ENCODE measurements at regions not wholly inside any gene's neighbourhood (a gene's known extent, or its start where the extent isn't known, plus 50 kb on each side); places are given as distances from the start of the nearest gene placed in this dataset.

DNA sequence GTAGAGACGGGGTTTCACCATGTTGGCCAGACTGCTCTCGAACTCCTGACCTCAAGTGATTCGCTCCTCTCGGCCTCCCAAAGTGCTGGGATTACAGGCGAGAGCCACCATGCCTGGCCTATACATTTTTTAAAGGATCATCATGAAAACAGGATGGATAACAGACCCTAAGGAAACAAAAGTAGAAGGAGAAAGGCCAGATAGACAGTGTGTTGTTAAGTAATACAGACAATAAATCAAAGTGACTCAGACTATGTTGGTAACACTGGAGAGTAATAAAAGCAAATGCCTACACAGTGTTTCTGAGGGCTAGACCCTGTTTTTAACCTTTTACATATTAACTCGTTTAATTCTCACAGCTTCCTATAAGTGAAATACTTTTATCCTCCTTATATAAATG, 133.8 kb upstream of the MCTP2 start:
- Histone ChIP-seq H3K4me2 (ENCODE audit: low read length) (no peak overlapping the region), H3K23ac (ENCODE audit: low read length) (no peak overlapping the region), H3K79me1 (ENCODE audit: low read length) (no peaks in the 10 kb centered on the region), H3K18ac (ENCODE audit: low read length) (no peak overlapping the region), H4K8ac (ENCODE audit: low read depth, low read length) (no peak overlapping the region), H3K4me3 (ENCODE audit: low read depth, low read length) (no peak overlapping the region), H2BK120ac (ENCODE audit: insufficient read depth, low read length, poor library complexity) (no peak overlapping the region), H2BK12ac (ENCODE audit: low read length) (no peak overlapping the region), H2AFZ (ENCODE audit: insufficient read depth, low read length, poor library complexity) (no peak overlapping the region), H4K12ac (ENCODE audit: low read depth, low read length) (no peak overlapping the region), H3K14ac (ENCODE audit: low read length) (no peak overlapping the region), H2BK5ac (ENCODE audit: low read depth, low read length, poor library complexity) (no peak overlapping the region), H4K91ac (ENCODE audit: low read depth, low read length) (no peak overlapping the region), H3K4me1 (ENCODE audit: control insufficient read depth in 1 of 2, insufficient read depth in 2 of 2, low read length in 2 of 2) (no peaks in the 10 kb centered on the region), H2AK5ac (ENCODE audit: low read length) (no peak overlapping the region), H3K9ac (ENCODE audit: low read length) (no peak overlapping the region), H3K27me3 (ENCODE audit: insufficient read depth, low read length) (no peaks in the 10 kb centered on the region), H3K4ac (ENCODE audit: low read depth, low read length) (no peak overlapping the region), H3K9me3 (ENCODE audit: insufficient read depth, low read depth, low read length) (no peaks in the 10 kb centered on the region), H3K27ac (ENCODE audit: low read depth, low read length) (no peak overlapping the region), H3K79me2 (ENCODE audit: control insufficient read depth, insufficient read depth, low read length, poor library complexity) (no peaks in the 10 kb centered on the region), H3K36me3 (ENCODE audit: control insufficient read depth in 1 of 2, insufficient read depth in 2 of 2, low read length in 2 of 2) (no peaks in the 10 kb centered on the region)
- no CpG with 5 or more reads among the region's 6 CpGs for WGBS (ENCODE audit: extremely low coverage, insufficient coverage, insufficient read length)
- no peak for DNase-seq

DNA sequence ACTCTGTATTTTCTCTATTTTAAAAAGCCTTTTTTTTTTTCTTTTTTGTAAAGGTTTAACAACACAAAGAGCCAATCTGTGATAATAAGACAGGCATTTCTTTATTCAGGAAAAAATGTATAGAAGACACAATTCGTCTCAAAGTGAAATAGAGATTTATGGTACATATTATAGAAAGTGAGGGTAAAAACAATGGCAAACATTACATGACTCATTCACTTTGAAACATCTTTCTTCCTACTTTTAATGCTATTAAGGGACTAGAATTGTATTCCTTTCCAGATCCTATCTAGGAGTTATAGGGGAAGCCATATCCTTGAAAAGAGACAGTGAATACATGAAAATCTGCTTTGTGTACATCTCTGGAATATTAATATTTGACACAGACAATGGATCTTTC, 137.1 kb upstream of the MCTP2 start:
- Histone ChIP-seq H2BK120ac (ENCODE audit: insufficient read depth, low read length, poor library complexity) (no peak overlapping the region), H3K18ac (ENCODE audit: low read length) (no peak overlapping the region), H4K12ac (ENCODE audit: low read depth, low read length) (no peak overlapping the region), H2BK5ac (ENCODE audit: low read depth, low read length, poor library complexity) (no peak overlapping the region), H3K4me3 (ENCODE audit: low read depth, low read length) (no peak overlapping the region), H2BK12ac (ENCODE audit: low read length) (no peak overlapping the region), H2AFZ (ENCODE audit: insufficient read depth, low read length, poor library complexity) (no peak overlapping the region), H4K91ac (ENCODE audit: low read depth, low read length) (no peak overlapping the region), H3K4me2 (ENCODE audit: low read length) (no peak overlapping the region), H3K79me1 (ENCODE audit: low read length) (no peaks in the 10 kb centered on the region), H3K23ac (ENCODE audit: low read length) (no peak overlapping the region), H2AK5ac (ENCODE audit: low read length) (no peak overlapping the region), H3K9ac (ENCODE audit: low read length) (no peak overlapping the region), H3K27me3 (ENCODE audit: insufficient read depth, low read length) (no peaks in the 10 kb centered on the region), H3K36me3 (ENCODE audit: control insufficient read depth in 1 of 2, insufficient read depth in 2 of 2, low read length in 2 of 2) (no peaks in the 10 kb centered on the region), H3K9me3 (ENCODE audit: insufficient read depth, low read depth, low read length) (no peaks in the 10 kb centered on the region), H3K27ac (ENCODE audit: low read depth, low read length) (no peak overlapping the region), H3K4me1 (ENCODE audit: control insufficient read depth in 1 of 2, insufficient read depth in 2 of 2, low read length in 2 of 2) (no peaks in the 10 kb centered on the region), H3K14ac (ENCODE audit: low read length) (no peak overlapping the region), H3K4ac (ENCODE audit: low read depth, low read length) (no peak overlapping the region), H3K79me2 (ENCODE audit: control insufficient read depth, insufficient read depth, low read length, poor library complexity) (no peaks in the 10 kb centered on the region), H4K8ac (ENCODE audit: low read depth, low read length) (no peak overlapping the region)
- DNase-seq = no peak
- WGBS (ENCODE audit: extremely low coverage, insufficient coverage, insufficient read length) = no CpG with 5 or more reads among the region's 1 CpG

DNA sequence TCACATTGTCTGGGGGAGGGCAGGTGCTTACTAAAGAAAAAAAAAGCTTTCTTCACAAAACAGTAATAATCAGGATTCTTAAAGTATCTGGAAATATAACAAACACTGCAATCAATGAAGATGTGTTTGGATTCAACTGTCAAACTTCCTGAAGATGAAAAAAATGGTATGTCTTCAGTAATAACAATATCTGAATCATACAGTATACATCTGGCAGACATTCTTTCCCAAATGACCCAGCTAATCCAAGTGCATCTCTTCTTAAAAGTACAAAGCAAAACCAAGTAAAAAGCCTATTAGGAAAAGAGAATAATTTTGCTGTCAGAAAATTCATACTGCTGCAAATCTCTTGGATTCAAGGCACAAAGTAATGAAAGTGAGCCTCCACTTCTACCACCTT, 145.0 kb upstream of the MCTP2 start:
- no peak for DNase-seq
- Histone ChIP-seq H4K12ac (ENCODE audit: low read depth, low read length) (no peak overlapping the region), H3K27me3 (ENCODE audit: insufficient read depth, low read length) (no peaks in the 10 kb centered on the region), H2BK12ac (ENCODE audit: low read length) (no peak overlapping the region), H3K23ac (ENCODE audit: low read length) (no peak overlapping the region), H4K8ac (ENCODE audit: low read depth, low read length) (no peak overlapping the region), H2BK5ac (ENCODE audit: low read depth, low read length, poor library complexity) (no peak overlapping the region), H3K14ac (ENCODE audit: low read length) (no peak overlapping the region), H3K4ac (ENCODE audit: low read depth, low read length) (no peak overlapping the region), H3K36me3 (ENCODE audit: control insufficient read depth in 1 of 2, insufficient read depth in 2 of 2, low read length in 2 of 2) (no peaks in the 10 kb centered on the region), H4K91ac (ENCODE audit: low read depth, low read length) (no peak overlapping the region), H3K79me1 (ENCODE audit: low read length) (no peaks in the 10 kb centered on the region), H2AK5ac (ENCODE audit: low read length) (no peak overlapping the region), H3K9me3 (ENCODE audit: insufficient read depth, low read depth, low read length) (peaks cover 2% of the 10 kb centered on the region), H3K27ac (ENCODE audit: low read depth, low read length) (no peak overlapping the region), H3K9ac (ENCODE audit: low read length) (no peak overlapping the region), H2BK120ac (ENCODE audit: insufficient read depth, low read length, poor library complexity) (no peak overlapping the region), H3K18ac (ENCODE audit: low read length) (no peak overlapping the region), H3K4me1 (ENCODE audit: control insufficient read depth in 1 of 2, insufficient read depth in 2 of 2, low read length in 2 of 2) (no peaks in the 10 kb centered on the region), H3K4me2 (ENCODE audit: low read length) (no peak overlapping the region), H3K4me3 (ENCODE audit: low read depth, low read length) (no peak overlapping the region), H3K79me2 (ENCODE audit: control insufficient read depth, insufficient read depth, low read length, poor library complexity) (no peaks in the 10 kb centered on the region), H2AFZ (ENCODE audit: insufficient read depth, low read length, poor library complexity) (no peak overlapping the region)

DNA sequence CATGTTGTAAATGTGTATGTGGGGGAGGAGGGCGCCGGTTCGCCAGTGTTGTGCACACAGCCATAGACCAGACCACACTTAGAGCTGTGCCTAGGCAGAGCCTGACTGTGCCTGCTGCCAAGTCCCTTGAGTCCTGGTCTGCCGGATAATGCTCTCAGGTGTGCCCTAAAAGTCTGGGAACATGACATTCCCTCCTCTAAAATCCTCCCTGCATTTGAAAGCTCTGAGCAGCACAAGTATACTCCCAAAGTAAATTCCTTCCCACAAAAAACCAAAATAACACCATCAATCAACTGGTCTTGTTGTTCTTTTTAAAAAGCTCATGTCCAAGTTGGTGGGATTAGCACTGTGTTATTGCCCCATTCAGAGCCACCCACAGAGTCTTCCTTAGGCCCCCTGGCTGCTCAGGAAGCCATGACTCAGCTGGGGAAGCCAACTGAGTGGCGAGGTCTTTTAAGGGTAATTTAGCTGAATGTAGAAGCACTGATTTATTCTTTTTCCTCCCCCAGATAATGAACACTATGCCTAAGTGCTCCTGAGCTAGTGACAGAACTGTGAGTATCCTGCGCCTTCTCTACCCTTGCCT, 147.8 kb upstream of the MCTP2 start:
- H3K36me3 ChIP-seq (ENCODE audit: control insufficient read depth in 1 of 2, insufficient read depth in 2 of 2, low read length in 2 of 2) = no peaks in the 10 kb centered on the region
- no CpG with 5 or more reads among the region's 6 CpGs for WGBS (ENCODE audit: extremely low coverage, insufficient coverage, insufficient read length)
- H3K4ac ChIP-seq (ENCODE audit: low read depth, low read length) = no peak overlapping the region

More for the DNA sequence above, 147.8 kb upstream of the MCTP2 start:
- DNase-seq = no peak
- H3K23ac ChIP-seq (ENCODE audit: low read length) = no peak overlapping the region
- H4K8ac ChIP-seq (ENCODE audit: low read depth, low read length) = no peak overlapping the region
- no peak overlapping the region for H3K4me2 ChIP-seq (ENCODE audit: low read length)
- H2BK12ac ChIP-seq (ENCODE audit: low read length) = no peak overlapping the region
- H3K79me2 ChIP-seq (ENCODE audit: control insufficient read depth, insufficient read depth, low read length, poor library complexity) = no peaks in the 10 kb centered on the region
- H4K12ac ChIP-seq (ENCODE audit: low read depth, low read length) = no peak overlapping the region
- H2BK5ac ChIP-seq (ENCODE audit: low read depth, low read length, poor library complexity) = no peak overlapping the region
- H4K91ac ChIP-seq (ENCODE audit: low read depth, low read length) = no peak overlapping the region
- H3K27me3 ChIP-seq (ENCODE audit: insufficient read depth, low read length) = no peaks in the 10 kb centered on the region
- no peak overlapping the region for H3K4me3 ChIP-seq (ENCODE audit: low read depth, low read length)
- no peaks in the 10 kb centered on the region for H3K4me1 ChIP-seq (ENCODE audit: control insufficient read depth in 1 of 2, insufficient read depth in 2 of 2, low read length in 2 of 2)
- H3K14ac ChIP-seq (ENCODE audit: low read length) = no peak overlapping the region
- H2BK120ac ChIP-seq (ENCODE audit: insufficient read depth, low read length, poor library complexity) = no peak overlapping the region
- H3K9ac ChIP-seq (ENCODE audit: low read length) = no peak overlapping the region
- H2AK5ac ChIP-seq (ENCODE audit: low read length) = no peak overlapping the region
- H3K9me3 ChIP-seq (ENCODE audit: insufficient read depth, low read depth, low read length) = peaks cover 2% of the 10 kb centered on the region
- no peaks in the 10 kb centered on the region for H3K79me1 ChIP-seq (ENCODE audit: low read length)
- H3K27ac ChIP-seq (ENCODE audit: low read depth, low read length) = no peak overlapping the region
- H3K18ac ChIP-seq (ENCODE audit: low read length) = no peak overlapping the region
- no peak overlapping the region for H2AFZ ChIP-seq (ENCODE audit: insufficient read depth, low read length, poor library complexity)

All from trophoblast cell (in vitro differentiated cells and primary cell).